ENCODE measurements at regions not wholly inside any gene's neighbourhood (a gene's known extent, or its start where the extent isn't known, plus 50 kb on each side); places are given as distances from the start of the nearest gene placed in this dataset.
"Not testable (repeated sequence)": the region's sequence is repeated elsewhere in the genome, so short reads cannot be mapped to it uniquely, and the experiment has no call there.

DNA sequence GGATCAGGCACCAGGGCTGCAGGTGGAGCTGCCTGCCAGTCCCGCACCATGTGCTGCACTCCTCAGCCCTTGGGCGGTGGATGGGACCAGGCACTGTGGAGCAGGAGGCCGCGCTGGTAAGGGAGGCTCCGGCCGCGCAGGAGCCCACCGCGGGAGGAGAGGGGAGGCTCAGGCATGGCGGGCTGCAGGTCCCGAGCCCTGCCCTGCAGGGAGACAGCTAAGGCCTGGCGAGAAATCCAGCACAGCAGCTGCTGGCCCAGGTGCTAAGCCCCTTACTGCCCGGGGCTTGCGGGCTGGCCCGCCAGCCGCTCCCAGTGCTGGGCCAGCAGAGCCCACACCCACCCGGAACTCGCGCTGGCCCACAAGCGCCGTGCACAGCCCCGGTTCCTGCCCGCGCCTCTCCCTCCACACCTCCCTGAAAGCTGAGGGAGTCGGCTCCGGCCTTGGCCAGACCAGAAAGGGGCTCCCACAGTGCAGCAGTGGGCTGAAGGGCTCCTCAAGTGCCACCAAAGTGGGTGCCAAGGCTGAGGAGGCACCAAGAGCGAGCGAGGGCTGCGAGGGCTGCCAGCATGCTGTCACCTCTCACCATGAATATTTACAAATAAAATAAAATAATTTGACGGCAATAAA lies 294.7 kb downstream of the CD109 start:
- not testable (repeated sequence) for TF ChIP-seq ZNF274 (IDR thresholded peaks at IDR 0.05; ENCODE audit: low read depth, low read length); YY1 (IDR thresholded peaks at IDR 0.05; ENCODE audit: insufficient read depth, insufficient read length)

Measured in NT2/D1 (cell line).